DMS 273 (cell line): ENCODE measurements at regions not wholly inside any gene's neighbourhood (a gene's known extent, or its start where the extent isn't known, plus 50 kb on each side); places are given as distances from the start of the nearest gene placed in this dataset.
"Not testable (repeated sequence)": the region's sequence is repeated elsewhere in the genome, so short reads cannot be mapped to it uniquely, and the experiment has no call there.

Experiments
- DNase-seq: peaks from one replicate; lab custom pipeline; 2025; ENCODE audit not compliant: unreplicated experiment; lab: John Stamatoyannopoulos, UW

DNA sequence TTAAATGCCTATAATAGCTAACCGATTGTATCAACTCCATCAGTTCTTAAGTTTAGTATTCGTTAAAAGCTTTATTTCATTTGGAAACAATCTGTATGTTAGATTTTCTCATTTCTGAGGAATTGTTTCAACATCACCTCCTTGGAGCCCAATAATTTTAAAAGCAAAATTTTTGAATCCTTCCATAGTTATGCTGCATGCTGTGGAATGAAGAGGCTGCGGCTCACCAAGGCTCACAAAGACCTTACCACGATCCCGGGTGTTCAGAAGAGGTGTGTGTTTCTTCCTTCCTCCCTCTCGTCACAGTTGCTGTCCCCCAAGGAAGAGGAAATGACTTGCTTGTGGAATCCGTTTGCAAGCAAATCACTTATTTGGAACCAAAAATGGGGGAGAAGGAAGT lies 143.8 kb downstream of the FGF1 start:
- no peak for DNase-seq

DNA sequence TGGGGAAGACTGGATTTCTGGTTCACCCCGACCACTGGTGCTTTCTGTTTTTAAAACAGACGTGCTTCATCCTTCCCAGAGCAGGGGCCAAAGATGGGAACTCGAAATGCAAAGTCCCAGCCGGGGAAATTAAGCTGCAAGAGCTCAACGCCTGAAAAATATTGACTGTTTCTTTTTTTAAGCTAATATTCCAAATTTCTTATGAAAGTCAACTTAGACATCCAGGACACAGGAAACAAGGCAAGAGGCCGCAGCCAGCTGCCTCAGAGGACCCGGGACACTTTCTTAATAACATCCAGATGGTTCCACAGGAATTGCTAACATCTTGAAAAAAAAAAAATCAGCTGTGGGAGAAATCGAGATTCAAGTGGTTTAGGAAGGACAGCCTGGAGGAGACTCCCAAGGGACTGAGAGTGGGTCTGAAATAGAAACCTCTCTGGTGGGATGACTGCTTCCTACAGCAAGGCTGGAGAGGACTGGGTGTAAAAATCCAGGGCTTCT lies 144.9 kb downstream of the FGF1 start:
- peak; percentile 68 for DNase-seq

GRCh38 chr5:142539154-142539740 lies 146.6 kb downstream of the FGF1 start:
- no peak for DNase-seq

GRCh38 chr5:142537938-142538337 lies 148.0 kb downstream of the FGF1 start:
- no peak for DNase-seq

DNA sequence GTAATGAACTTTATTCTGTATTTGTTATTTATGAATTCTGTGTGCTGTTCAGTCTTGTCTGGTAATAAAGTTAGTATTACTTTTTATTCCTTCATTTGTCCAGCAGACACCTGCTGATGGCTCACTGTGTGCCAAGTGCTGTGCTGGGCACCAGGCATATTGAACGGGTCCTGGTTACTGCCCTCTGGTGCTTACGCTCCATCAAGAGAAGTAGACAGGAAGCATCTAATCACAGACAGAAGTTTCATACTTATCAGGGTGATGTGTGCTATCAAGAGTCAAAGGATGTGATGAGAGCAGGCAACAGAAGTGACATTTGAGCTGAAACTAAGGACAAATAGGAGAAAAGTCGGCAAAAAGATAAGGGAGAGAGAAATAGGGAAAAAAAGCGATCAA lies 153.1 kb downstream of the FGF1 start:
- DNase-seq, result peak; percentile 13

DNA sequence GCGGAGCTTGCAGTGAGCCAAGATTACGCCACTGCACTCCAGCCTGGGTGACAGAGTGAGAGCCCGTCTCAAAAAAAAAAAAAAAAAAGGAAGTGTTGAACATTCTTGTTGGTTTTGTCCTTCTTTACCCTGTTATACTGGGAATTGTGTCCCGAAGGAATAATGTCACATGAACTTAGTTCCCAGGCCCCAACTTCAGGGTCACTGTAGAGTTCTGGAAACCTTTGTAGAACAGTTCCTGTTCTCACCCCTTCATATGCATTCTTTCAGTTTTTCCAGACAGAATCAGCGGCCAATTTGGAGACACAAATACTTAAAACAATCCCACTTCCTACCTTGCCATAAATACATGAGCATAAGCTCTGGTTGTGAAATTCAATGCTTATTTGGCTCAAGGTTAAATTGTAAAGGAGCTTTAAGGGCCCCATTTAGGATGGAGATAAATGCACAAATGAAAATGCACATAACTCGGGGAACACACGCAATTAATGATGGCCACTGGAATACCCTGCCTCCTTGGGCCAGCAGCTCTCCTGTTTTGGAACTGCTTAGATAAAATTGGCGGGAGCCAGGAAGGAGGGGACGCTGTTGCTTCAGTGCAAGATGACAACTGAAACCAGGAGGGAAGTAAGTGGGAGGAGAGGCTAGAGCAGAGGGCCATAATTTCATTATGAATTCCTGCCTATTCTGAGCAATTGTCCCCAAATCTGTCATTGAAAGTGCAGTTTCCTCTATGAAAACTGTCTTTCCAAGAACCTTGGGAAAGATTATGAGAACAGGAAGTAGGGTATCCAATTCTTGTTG lies 153.7 kb downstream of the FGF1 start:
- DNase-seq, result no peak

DNA sequence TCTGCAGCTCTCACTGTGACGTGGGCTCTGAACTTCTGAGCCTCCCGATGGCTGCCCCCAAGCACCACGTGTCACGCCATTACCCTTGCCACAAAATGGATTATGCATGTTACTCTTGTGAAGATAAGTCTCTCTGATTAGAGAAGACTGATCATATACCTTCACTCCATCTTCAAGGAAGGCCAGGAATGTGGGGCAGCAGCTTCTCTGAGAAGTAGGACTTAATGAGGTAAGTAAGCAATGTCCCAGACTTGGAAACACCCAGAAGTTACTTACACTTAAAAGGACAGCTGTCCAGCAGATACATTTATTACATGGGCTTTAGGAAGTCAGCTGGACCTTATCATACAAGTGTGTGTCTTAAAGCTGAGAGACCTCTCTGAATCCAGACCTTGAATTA lies 155.0 kb downstream of the FGF1 start:
- DNase-seq, result no peak

DNA sequence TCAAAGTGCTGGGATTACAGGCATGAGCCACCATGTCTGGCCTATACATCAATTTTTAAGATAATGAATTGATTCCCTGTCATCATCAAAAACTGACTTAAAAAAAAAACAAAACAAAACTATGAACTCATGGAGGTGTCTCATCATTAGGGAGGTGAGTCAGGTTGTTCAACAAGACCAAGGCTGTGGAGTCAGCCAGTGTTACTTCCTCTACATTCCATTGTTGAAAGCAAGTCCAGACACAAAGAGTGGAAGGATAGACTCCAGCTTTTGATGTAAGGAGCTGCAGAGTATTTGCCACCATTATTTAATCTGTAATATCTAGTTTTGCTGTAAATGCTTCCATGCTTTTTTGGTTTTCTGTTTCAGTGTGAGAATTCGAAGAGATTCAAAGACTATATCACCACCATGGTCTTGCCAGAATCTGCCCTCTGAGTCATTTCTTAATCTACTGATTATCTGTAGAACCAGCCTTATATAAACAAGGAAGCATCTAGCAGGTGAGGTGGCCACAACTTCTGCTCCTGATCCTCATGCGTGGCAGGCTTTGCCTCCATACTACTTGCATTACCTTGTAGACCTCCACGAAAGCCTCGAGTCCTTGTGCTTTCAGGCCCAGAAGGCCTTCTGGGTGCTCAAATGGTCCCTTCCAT lies 156.1 kb downstream of the FGF1 start:
- DNase-seq, result no peak

GRCh38 chr5:142527664-142528295 lies 158.1 kb downstream of the FGF1 start:
- no peak for DNase-seq

- no peak for DNase-seq
These were observed 158.7 kb downstream of the FGF1 start for GRCh38 chr5:142527234-142527633.

GRCh38 chr5:142522983-142523382 lies 162.9 kb downstream of the FGF1 start:
- DNase-seq, result no peak

- no peak for DNase-seq
These were observed 164.2 kb downstream of the FGF1 start for GRCh38 chr5:142521706-142522105.

DNA sequence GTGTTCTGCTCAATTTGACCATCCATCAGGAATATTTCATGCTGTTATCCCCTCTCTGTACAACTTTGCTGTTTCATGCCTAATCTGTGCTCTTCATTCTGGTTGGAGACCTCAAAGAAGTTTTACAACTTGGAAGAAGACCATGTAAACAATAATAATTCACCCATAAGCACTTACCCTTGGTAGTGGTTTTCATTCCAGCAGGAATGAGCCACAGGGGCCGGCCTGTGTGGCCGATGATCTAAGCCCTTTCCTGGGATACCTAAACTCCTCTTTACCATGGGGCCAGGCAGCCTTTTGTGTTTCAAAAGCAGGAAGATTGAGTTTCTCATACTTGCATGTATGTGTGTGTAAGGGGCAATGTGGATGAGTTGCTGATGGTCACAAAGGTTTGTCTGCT lies 165.0 kb downstream of the FGF1 start:
- no peak for DNase-seq

GRCh38 chr5:142519913-142520312 lies 166.0 kb downstream of the FGF1 start:
- not testable (repeated sequence) for DNase-seq

DNA sequence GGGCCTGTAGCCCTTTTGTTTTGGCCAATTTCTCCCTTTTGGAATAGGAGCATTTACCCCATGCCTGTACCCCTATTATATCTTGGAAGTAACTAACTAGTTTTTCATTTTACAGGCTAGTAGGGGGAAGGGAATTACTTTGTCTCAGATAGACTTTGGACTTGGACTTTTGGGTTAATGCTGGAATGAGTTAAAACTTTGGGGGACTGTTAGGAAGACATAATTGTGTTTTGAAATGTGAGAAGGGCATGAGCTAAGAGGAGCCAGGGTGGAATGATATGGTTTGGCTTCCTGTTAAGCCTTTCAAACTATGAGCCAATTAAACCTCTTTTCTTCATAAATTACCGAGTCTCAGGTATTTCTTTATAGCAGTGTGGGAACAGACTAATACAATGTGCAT lies 168.1 kb downstream of the FGF1 start:
- no peak for DNase-seq

DNA sequence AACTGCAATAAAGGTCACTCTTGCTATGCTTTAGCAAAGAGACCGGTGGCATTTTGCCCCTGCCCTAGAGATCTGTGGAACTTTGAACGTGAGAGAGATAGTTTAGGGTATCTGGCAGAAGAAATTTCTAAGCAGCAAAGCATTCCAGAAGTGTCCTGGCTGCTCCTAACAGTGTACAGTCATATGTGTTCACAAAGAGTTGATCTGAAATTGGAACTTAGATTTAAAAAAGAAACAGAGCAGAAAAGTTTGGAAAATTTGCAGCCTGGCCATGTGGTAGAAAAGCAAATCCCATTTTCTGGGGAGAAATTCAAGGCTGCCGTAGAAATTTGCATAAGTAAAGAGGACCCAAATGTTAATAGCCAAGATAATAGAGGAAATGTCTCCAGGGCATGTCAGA lies 169.2 kb downstream of the FGF1 start:
- no peak for DNase-seq

GRCh38 chr5:142515036-142515435 lies 170.9 kb downstream of the FGF1 start:
- DNase-seq, result no peak

DNA sequence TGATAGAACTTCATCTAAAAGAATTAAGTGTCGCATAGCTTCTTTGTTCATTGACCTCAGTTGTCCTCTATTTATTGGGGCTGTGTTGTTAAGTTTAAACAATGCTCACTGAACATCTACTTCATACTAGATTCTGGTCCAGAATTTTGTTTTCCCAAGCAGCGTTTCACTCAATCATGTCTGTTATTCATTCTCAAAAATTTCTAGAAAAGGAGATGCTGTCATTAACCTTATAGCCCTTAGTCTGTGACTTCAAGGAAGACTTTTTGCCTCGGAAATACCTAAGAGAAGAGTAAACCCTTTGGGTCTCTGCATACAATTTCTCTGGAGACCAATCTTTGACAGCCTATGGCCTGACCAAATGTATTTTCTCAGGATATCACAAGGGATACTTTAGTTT lies 171.7 kb downstream of the FGF1 start:
- no peak for DNase-seq

DNA sequence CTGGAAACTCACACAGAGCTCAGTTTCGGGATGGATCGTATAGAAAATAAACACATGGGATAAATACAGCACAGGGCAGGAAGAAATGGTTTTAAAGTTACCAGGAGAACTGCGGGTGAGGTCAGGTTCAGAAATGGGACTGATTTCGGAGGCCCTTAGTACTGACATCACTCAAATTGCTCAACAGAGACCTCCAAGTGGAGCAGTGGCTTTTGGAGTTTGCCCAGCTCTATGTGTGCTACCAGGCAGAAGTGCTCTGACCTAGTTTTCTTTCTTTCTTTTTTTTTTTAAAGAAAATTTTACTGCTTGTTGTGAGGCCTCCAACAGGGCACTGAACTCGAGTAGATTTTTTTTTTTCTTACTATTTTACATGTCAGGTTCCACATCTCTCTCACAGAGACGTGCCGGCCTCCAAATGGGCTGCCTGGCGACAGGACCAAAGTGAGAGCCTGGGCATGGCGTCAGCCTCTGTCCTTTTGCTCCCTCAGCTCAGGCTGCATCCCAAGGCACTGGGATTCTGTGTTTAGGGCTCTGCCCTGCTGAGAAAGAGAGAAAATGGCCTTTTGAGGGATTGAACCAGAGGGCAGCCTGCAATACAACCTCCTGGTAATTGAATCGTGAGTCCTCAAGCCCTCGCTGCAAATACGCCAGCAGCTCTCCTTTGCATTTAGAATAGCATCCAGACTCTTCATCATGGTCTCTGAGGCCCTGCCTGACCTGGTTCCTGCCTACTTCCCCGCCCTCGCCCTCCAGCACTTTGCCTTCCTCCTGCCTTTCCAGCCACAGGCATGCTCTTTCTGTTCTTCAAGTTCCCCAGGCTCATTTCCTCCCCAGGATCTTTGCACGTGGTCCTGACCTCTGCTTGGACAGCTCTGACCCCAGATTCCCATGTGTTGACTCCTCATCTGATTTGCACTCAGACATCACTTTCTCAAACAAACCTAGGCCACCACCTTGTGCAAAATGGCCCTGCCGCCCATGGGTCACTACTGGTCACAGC lies 173.5 kb downstream of the FGF1 start:
- no peak for DNase-seq

DNA sequence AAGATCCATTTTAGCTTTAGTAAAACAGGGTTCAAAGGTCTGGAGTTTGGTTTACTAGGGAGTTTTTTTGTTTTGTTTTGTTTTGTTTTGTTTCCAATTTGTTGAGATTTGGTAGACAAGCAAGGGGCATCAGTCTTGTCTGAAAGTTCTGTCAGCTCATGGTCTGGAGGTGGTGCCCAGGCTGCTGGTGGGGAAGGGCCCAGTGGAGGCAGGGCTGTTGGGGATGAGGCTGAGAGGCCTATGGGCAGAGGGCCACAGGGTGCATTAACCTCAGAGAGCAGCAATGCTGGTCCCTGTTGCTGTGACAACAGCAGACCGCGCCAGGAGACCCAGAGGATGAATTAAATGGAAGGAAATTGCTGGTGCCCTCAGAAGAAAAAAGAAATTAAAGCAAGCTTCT lies 174.5 kb downstream of the FGF1 start:
- no peak for DNase-seq
